ENCODE measurements at regions not wholly inside any gene's neighbourhood (a gene's known extent, or its start where the extent isn't known, plus 50 kb on each side); places are given as distances from the start of the nearest gene placed in this dataset.

- TF ChIP-seq CTCF (IDR thresholded peaks at IDR 0.05; ENCODE audit: insufficient read depth, low read length): no peak
- TF ChIP-seq POLR2AphosphoS5 (IDR thresholded peaks at IDR 0.05; ENCODE audit: low read depth): no peak
- TF ChIP-seq GABPA (IDR thresholded peaks at IDR 0.05; ENCODE audit: low read depth): no peak
These were observed 53.0 kb upstream of the CADPS start for GRCh38 chr3:62928256-62928655.

All from HL-60 (cell line).